Ovary (tissue), 7 donors: ENCODE measurements at regions not wholly inside any gene's neighbourhood (a gene's known extent, or its start where the extent isn't known, plus 50 kb on each side); places are given as distances from the start of the nearest gene placed in this dataset.

ENCODE experiments used
- DNase-seq, 5 donors: peaks; one replicate each; pipeline ENCODE4 v3.0.0-alpha.2; 2019 to 2020
- H3K27ac ChIP-seq, 2 donors: fragments of 200-600 bp; one replicate each; pipeline versions ENCODE4 v1.5.1 to v1.8.0; 2019 to 2022
- H3K27me3 ChIP-seq: fragments of 200-600 bp; one replicate; pipeline ENCODE4 v1.8.0; 2022
- H3K36me3 ChIP-seq: fragments of 200-600 bp; sonication (generic); one replicate; pipeline ENCODE4 v1.5.1; 2019
- H3K4me1 ChIP-seq: one replicate; pipeline ENCODE4 v1.8.1; 2013; ENCODE audit warnings: mild to moderate bottlenecking, moderate library complexity; ENCODE audit not compliant: insufficient read depth
- H3K4me3 ChIP-seq: fragments of 200-600 bp; sonication (generic); one replicate; pipeline ENCODE4 v1.5.1; 2017
- H3K9me3 ChIP-seq, 2 donors: fragments of 200-600 bp in 1 of 2; sonication (generic) in 1 of 2; one replicate each; pipeline versions ENCODE4 v1.5.1 to v1.8.1; 2013 to 2019; ENCODE audit warnings: mild to moderate bottlenecking in 1 of 2, moderate library complexity in 1 of 2
- CTCF ChIP-seq, 3 donors: fragments of 450-650 bp in 2 of 3; fragments of 200-600 bp in 1 of 3; IDR thresholded peaks; one replicate each; pipeline versions ENCODE4 v1.5.1 to v1.8.0; 2016 to 2022; ENCODE audit warnings: antibody characterized with exemption in 3 of 3, mild to moderate bottlenecking in 1 of 3
- EP300 ChIP-seq: sonication (generic); formaldehyde crosslinking; IDR thresholded peaks from one replicate; pipeline ENCODE4 v1.6.1; 2017; ENCODE audit warnings: antibody characterized with exemption
- POLR2A ChIP-seq: fragments of 450-650 bp; IDR thresholded peaks from one replicate; pipeline ENCODE4 v1.6.1; 2017; ENCODE audit warnings: antibody characterized with exemption, mild to moderate bottlenecking, moderate library complexity
- WGBS, 3 donors: extraction: QIAGEN DNeasy Blood & Tissue Kit in 1 of 3; methylation state at CpG; one replicate each; pipeline versions ENCODE4 v1.1.5 to v1.1.7; 2013 to 2017; 5-methylcytosine and 5-hydroxymethylcytosine counted together
- intact Hi-C, 4 donors: fragments of 100-400 bp; cut with DNase I; formaldehyde crosslinking; loops; one replicate each; pipeline versions ENCODE4 v1.11.0 to v1.15.1; 2022 to 2023
- donor health status: DM: no; HTN: no; CAD: no; lungs with moderate emphysema.
- donor health status: DM: no; HTN: no; CAD: no.
- donor health status: Bipolar disorder and iron deficiency.
- donor health status: DM: no; HTN: no; CAD: no.
- donor health status: DM: yes; HTN: yes; CAD: no.

- 81 to 90% (median 83%) methylated on average over 2 of the region's 2 CpGs for WGBS, 3 donors
- intact Hi-C loops = no loop called here
- no peaks in the 10 kb centered on the region for H3K9me3 ChIP-seq
- no peak overlapping the region for H3K27ac ChIP-seq
- H3K36me3 ChIP-seq = no peaks in the 10 kb centered on the region
- no peak for DNase-seq
- H3K27me3 ChIP-seq = no peaks in the 10 kb centered on the region
- H3K4me1 ChIP-seq = no peaks in the 10 kb centered on the region
- TF ChIP-seq EP300 (no peak), CTCF (IDR thresholded peaks at IDR 0.05) (no peak), POLR2A (no peak)
- H3K4me3 ChIP-seq = no peak overlapping the region
Measured at GRCh38 chr1:238341395-238341794, 450.7 kb upstream of the ZP4 start.

GRCh38 chr1:238340989-238341388 lies 450.3 kb upstream of the ZP4 start:
- no peaks in the 10 kb centered on the region for H3K27me3 ChIP-seq
- no peak overlapping the region for H3K4me3 ChIP-seq
- 78 to 88% (median 85%) methylated on average over 7 of the region's 7 CpGs for WGBS, 3 donors
- intact Hi-C loops = no loop called here
- no peaks in the 10 kb centered on the region for H3K36me3 ChIP-seq
- no peak overlapping the region for H3K27ac ChIP-seq
- no peaks in the 10 kb centered on the region for H3K4me1 ChIP-seq
- DNase-seq = no peak
- TF ChIP-seq CTCF (IDR thresholded peaks at IDR 0.05) (no peak), EP300 (no peak), POLR2A (no peak)
- no peaks in the 10 kb centered on the region for H3K9me3 ChIP-seq

- H3K4me1 ChIP-seq = no peaks in the 10 kb centered on the region
- H3K36me3 ChIP-seq = no peaks in the 10 kb centered on the region
Measured at GRCh38 chr1:238336531-238336930, 445.8 kb upstream of the ZP4 start.

GRCh38 chr1:238334170-238334569 lies 443.4 kb upstream of the ZP4 start:
- Histone ChIP-seq H3K27ac (no peak overlapping the region), H3K27me3 (no peaks in the 10 kb centered on the region), H3K4me3 (no peak overlapping the region), H3K36me3 (no peaks in the 10 kb centered on the region), H3K4me1 (no peaks in the 10 kb centered on the region), H3K9me3 (no peaks in the 10 kb centered on the region)
- WGBS, 3 donors = 81 to 85% (median 82%) methylated on average over 1 of the region's 1 CpG
- TF ChIP-seq EP300 (no peak), CTCF (IDR thresholded peaks at IDR 0.05) (no peak), POLR2A (no peak)
- intact Hi-C loops = no loop called here
- DNase-seq = no peak

More at GRCh38 chr1:238336531-238336930, 445.8 kb upstream of the ZP4 start:
- Histone ChIP-seq H3K27ac (no peak overlapping the region), H3K4me3 (no peak overlapping the region), H3K27me3 (no peaks in the 10 kb centered on the region), H3K9me3 (no peaks in the 10 kb centered on the region)
- WGBS, 3 donors = 73 to 76% (median 75%) methylated on average over 7 of the region's 7 CpGs
- no peak for TF ChIP-seq EP300
- no peak for TF ChIP-seq POLR2A
- no peak for TF ChIP-seq CTCF (IDR thresholded peaks at IDR 0.05)
- DNase-seq = no peak
- intact Hi-C loops = no loop called here

GRCh38 chr1:238331557-238331956 lies 440.8 kb upstream of the ZP4 start:
- no peak for TF ChIP-seq EP300
- TF ChIP-seq POLR2A = no peak
- no peak for TF ChIP-seq CTCF (IDR thresholded peaks at IDR 0.05)
- no peak for DNase-seq
- intact Hi-C loops = no loop called here
- H3K4me3 ChIP-seq = no peak overlapping the region
- no peak overlapping the region for H3K27ac ChIP-seq
- H3K36me3 ChIP-seq = no peaks in the 10 kb centered on the region
- H3K9me3 ChIP-seq = no peaks in the 10 kb centered on the region
- H3K27me3 ChIP-seq = no peaks in the 10 kb centered on the region
- H3K4me1 ChIP-seq = no peaks in the 10 kb centered on the region
